GM18907 (cell line): ENCODE measurements at regions not wholly inside any gene's neighbourhood (a gene's known extent, or its start where the extent isn't known, plus 50 kb on each side); places are given as distances from the start of the nearest gene placed in this dataset.
"Not testable (repeated sequence)": the region's sequence is repeated elsewhere in the genome, so short reads cannot be mapped to it uniquely, and the experiment has no call there.

ENCODE experiments used
- ATAC-seq: cut with Tn5 transposase; IDR thresholded peaks from one replicate; pipeline ENCODE4 v1.9.1; 2021; ENCODE audit warnings: mild to moderate bottlenecking, moderate library complexity; ENCODE audit not compliant: unreplicated experiment

- ATAC-seq, result no peak
These were observed 50.5 kb upstream of the PRNP start for GRCh38 chr20:4635781-4636180.

DNA sequence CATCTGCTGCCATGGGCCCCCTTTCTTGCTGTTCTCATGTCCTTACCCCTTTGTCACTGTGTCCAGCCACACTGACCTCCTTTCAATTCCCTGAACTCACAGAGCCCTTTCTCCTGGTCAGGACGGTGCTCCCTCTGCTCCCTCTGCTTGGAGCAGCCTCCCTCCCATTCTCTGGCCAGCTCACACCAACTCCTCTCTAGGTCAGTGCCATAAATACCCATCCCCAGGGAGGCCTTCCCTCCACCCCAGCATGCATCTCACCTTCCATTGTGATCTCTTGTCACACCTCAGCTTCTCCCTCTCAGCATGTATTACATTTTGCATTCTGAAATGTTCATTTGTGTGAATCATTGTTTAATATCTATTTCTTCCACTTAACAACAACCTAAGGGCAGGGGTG, 50.9 kb upstream of the PRNP start:
- ATAC-seq, result no peak

DNA sequence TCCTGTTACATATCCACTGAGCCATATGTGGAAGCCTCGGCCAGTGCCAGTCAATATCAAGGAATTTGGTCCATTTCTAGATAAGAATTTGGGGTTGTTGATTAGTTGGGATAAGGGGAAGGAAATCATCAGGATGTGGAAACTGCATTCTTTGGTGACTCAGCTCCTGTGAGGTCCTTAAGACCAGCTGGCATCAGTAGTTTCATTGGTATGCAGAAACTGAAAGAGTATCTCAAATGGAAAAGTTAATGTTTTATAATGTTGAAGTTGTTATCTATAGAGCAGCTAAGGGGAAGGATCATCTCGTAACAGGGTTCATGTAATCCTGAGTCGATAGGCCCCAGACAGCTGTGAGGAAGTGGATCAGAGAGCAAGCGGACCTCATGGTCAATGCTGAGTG, 52.5 kb upstream of the PRNP start:
- ATAC-seq, result no peak

- ATAC-seq, result no peak
These were observed 52.9 kb upstream of the PRNP start for GRCh38 chr20:4633379-4633778.

DNA sequence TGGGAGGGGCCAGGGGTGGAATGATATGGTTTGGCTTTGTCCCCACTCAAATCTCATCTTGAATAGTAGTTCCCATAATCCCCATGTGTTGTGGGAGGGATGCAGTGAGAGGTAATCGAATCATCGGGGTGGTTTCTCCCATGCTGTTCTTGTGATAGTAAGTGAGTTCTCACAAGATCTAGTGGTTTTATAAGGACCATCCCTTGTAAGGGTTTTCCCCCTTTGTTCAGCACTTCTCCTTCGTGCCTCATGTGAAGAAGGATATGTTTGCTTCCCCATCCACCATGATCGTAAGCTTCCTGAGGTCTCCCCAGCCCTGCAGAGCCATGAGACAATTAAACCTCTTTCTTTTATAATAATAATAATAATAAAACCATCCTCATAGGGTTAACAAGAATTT, 53.4 kb upstream of the PRNP start:
- no peak for ATAC-seq

DNA sequence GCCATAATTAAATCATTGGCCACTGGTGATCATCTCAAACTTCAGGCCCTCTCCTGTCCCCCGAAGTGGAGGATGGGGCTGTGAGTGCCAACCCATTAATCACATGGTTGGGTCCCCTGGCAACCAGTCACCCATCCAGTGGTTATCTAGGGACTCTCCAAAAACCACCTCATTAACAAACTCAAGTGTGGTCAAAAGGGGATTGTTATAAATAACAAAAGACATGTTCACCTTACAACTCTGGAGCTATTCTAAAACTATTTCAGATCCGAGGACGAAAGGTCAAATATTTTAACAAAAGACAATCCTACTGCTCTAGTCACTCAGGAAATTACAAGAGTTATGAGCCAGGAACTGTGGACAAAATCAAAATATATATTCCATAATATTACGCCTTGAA, 60.0 kb upstream of the PRNP start:
- ATAC-seq, result no peak

- no peak for ATAC-seq
These were observed 60.6 kb upstream of the PRNP start for GRCh38 chr20:4625687-4626086.

- ATAC-seq, result not testable (repeated sequence)
These were observed 61.5 kb upstream of the PRNP start for GRCh38 chr20:4624675-4625336.

GRCh38 chr20:4619144-4619543, 67.1 kb upstream of the PRNP start:
- ATAC-seq, result not testable (repeated sequence)

DNA sequence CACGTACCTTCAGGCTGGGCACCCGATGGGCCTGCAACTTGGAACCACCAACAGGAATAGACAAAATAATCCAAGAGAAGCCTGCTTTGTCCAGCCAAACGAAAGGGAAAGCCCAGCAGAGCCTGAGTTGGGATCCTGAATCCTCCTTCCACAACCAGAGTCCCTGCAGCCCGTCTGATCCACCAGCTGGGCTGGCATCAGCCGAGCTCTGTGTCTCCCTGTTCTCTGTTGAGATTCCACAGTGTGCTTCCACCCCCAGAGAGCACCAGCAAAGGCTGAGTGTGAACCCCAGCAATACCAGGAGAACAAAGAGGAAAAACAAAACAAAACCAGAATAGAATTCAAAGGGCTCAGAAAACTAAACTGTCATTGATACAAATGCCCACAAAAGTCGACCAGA, 68.8 kb upstream of the PRNP start:
- ATAC-seq, result no peak

DNA sequence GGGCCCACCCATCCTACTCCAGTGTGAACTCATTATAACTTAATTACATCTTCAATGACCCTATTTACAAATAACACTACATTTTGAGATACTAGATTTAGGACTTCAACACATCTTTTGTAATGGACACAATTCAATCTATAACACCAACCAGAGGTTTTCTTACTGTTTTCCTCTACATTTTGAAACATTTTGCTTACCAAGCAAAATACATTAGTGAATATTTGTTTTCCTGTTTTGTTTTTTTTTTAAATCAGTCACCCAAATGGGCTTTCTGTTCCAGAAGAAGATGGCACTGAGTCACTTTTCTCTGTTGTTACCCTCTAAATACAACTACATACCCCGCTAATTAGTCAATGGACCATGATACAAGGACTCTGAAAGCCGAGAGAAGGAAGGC, 69.2 kb upstream of the PRNP start:
- no peak for ATAC-seq

GRCh38 chr20:4613718-4614620, 72.3 kb upstream of the PRNP start:
- peak; percentile 46 for ATAC-seq

GRCh38 chr20:4613184-4613583, 73.1 kb upstream of the PRNP start:
- ATAC-seq, result no peak

DNA sequence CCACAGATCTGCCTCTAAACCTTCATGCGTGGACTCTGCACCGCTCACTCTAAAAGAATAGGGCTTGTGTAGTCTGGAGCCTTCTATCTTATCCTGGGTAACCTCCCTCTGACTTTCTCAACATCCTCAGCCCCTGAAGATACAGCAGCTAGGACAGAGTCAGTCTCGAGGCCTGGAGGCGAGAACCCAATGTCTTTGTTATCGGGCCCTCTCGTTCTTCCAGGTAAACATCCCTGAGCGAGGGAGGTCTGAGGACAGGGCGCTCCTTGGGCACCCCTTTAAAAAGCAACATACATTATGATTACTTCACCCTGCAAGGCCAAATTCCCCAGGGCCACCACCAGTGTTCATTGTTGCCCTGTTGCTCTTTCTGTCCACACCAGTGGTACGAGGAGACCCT, 75.4 kb upstream of the PRNP start:
- ATAC-seq, result no peak

- no peak for ATAC-seq
These were observed 76.7 kb upstream of the PRNP start for GRCh38 chr20:4609511-4609910.

DNA sequence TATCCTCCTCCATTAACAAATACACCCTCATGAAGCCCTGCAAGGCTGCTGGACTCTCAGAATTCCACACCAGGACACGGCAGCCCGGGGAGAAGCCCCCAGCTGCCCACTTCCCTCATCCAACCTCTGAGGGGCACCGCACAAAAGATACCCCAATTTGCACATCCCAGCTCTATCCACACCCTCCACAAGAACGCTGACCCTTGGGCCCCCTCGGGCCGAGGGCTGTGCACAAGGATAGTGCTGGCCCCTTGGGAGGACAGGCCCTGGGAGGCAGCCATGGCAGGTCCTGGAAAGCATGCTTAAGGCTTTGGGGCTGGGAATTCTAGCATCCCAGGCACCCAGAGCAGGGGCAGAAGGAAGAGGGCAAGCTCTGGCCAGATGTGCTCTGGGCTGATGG, 77.4 kb upstream of the PRNP start:
- ATAC-seq, result no peak

DNA sequence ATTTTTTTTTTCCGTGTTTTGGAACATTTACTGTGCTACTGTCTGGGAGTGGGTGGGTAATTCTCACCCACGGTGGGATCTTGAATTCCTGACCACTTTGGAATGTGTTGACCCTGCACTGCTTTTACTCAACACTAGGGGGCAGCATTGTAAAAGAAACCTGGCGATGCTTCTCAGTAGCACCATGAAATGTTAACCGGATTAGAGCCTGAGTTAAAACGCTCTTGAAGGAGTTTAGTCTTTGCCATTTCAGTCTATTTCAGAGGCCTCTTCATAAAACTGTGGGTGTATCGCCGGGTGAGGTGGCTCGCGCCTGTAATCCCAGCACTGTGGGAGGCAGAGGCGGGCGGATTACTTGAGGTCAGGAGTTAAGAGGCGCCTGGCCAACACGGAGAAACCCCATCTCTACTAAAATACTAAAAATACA, 79.0 kb upstream of the PRNP start:
- ATAC-seq, result no peak

DNA sequence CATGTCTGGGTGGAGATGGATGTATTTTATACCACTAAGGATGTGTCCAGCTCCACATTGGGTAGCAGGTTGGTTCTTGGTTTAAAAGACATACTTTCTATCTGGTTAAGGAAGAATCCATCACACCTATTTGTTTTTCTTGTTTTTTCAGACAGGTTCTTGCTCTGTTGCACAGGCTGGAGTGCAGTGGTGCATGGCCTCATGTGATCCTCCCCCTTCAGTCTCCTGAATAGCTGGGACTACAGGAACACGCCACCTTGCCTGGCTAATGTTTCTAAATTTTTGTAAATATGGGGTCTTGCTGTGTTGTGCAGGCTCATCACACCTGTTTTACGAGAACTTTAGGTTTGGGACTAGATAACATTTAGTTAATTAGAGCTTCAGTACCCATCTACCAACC, 80.2 kb upstream of the PRNP start:
- ATAC-seq, result no peak

DNA sequence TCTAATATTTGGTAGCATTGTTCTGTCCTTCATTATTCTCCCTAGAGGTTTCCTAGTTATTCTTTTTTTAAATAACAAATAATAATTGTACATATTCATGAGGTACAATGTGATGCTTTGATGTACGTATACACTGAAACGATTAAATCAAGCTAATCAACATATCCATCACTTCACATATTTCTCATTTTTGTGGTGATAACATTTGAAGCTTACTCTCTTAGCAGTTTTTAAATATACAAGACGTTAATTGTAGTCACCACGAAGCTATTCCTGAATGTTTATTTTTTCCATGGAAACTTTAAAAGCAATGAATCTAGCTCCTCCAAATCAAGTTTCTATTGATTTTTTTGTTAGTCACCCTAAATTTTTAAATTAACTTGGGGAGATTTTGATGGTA, 81.1 kb upstream of the PRNP start:
- no peak for ATAC-seq

DNA sequence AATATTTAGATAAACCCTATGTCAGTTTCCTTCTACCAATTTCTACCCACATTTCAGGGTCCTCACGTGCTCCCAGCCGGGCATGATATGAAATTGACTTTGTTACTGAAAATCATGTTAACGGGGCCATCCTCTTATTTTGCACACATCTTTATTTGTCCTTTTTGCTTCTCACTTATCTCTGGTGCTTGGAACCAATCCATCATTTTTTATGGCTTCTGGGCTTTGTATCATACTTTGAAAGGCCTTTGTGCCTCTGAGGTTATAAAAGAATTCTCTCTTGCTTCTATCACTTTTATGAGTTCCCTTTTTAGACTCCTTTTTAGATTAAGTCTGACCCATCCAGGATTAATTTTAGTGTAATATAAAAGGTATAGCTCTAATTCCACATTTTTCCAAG, 81.7 kb upstream of the PRNP start:
- ATAC-seq, result no peak

DNA sequence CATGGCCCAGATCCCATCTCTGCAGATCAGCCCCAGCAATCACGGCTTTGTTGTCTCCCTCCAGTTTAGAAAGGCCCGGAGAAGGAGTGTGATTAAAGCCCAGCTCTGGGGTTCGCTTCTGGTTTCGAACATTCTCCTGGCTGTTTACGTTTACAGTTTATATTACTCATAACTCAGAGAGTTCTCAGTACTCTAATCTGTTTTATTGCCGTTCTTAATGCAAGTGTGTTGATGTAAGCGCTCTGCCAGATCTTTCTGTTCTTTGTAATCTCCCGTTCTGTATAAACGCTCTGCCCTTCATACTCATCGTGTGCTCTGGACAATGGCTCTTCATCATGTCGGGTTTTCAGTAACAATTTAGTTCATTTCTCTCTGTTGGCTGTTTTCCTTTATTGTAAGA, 82.5 kb upstream of the PRNP start:
- no peak for ATAC-seq

DNA sequence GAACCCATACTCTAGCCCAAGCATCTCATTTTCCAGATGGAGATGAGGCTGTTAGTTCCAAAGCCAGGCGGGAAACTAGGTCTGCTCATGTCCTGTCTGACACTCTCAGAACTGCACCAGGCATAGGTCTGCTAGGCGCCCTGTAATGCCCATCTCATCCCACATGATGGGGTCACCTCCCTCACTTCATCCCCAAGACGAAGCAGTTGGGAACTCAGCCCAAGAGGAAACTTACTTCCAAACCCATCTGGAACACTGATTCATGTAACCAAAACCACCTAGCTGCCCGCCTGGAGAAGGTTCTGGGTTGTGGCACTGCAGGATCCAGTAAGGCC, 84.0 kb upstream of the PRNP start:
- ATAC-seq, result no peak
